ENCODE measurements at regions not wholly inside any gene's neighbourhood (a gene's known extent, or its start where the extent isn't known, plus 50 kb on each side); places are given as distances from the start of the nearest gene placed in this dataset.

- TF ChIP-seq POLR2A (IDR thresholded peaks at IDR 0.05) (no peak), CTCF (IDR thresholded peaks at IDR 0.05 in 4 of 5, conservative IDR thresholded peaks at IDR 0.05 in 1 of 5) (no peak)
Observed at GRCh38 chr15:59801649-59802048, 112.5 kb upstream of the BNIP2 start.

Data from gastrocnemius medialis (tissue), 4 donors.